D721Med (cell line): ENCODE measurements at regions not wholly inside any gene's neighbourhood (a gene's known extent, or its start where the extent isn't known, plus 50 kb on each side); places are given as distances from the start of the nearest gene placed in this dataset.
"Not testable (repeated sequence)": the region's sequence is repeated elsewhere in the genome, so short reads cannot be mapped to it uniquely, and the experiment has no call there.

Source experiments
- DNase-seq: peaks from one replicate; pipeline ENCODE4 v3.0.0; 2011; ENCODE audit warnings: low spot score; ENCODE audit not compliant: insufficient read length
- FAIRE-seq: peaks from 2 replicates; lab custom pipeline; 2011; peaks lifted over from hg19 to GRCh38; lab: Jason Lieb, UNC
- TF ChIP-seq, protein P1 (sequence below): IDR thresholded peaks from 2 replicates; pipeline ENCODE4 v1.5.1; 2012; ENCODE audit warnings: mild to moderate bottlenecking, control low read depth; ENCODE audit not compliant: insufficient read depth; ENCODE audit errors: missing control alignments

DNA sequence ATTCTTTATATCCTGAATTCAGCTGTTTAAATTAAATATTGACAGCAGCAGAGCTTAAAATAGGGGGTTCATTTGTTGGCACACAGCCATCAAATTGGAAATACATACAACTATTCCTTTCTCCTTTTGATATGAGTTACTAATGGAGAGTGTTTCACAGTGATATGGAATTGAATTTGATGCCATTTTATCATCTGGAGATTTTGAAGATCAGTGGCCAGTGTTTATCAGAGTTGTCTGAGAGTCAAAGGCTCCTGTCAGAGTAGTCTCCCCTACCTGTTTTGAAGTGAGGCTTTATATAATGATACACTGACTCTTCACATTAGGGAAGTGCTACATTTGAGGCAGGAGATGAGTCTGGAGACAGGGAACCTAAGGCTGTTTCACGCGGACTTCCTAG is 1286.3 kb downstream of the TECRL start:
- DNase-seq (no peak), FAIRE-seq (no peak)
- TF ChIP-seq, protein P1, sequence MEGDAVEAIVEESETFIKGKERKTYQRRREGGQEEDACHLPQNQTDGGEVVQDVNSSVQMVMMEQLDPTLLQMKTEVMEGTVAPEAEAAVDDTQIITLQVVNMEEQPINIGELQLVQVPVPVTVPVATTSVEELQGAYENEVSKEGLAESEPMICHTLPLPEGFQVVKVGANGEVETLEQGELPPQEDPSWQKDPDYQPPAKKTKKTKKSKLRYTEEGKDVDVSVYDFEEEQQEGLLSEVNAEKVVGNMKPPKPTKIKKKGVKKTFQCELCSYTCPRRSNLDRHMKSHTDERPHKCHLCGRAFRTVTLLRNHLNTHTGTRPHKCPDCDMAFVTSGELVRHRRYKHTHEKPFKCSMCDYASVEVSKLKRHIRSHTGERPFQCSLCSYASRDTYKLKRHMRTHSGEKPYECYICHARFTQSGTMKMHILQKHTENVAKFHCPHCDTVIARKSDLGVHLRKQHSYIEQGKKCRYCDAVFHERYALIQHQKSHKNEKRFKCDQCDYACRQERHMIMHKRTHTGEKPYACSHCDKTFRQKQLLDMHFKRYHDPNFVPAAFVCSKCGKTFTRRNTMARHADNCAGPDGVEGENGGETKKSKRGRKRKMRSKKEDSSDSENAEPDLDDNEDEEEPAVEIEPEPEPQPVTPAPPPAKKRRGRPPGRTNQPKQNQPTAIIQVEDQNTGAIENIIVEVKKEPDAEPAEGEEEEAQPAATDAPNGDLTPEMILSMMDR: no peak

DNA sequence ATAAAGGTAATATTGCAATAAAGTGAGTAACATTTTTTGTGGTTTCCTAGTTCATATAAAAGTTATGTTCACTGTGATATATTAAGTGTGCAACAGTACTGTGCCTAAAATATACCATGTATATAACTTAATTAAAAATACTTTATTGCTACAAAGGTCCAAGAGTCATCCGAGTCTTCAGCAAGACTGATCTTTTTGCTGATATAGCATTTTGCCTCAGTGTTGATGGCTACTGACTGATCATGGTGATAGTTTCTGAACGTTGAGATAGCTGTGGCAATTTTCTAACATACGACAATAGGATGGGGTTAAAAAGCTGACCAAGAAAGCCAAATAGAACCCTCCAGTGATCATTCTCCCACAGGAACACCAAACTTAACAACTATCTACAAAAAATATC is 1302.7 kb downstream of the TECRL start:
- no peak for FAIRE-seq
- TF ChIP-seq, protein P1: no peak

DNA sequence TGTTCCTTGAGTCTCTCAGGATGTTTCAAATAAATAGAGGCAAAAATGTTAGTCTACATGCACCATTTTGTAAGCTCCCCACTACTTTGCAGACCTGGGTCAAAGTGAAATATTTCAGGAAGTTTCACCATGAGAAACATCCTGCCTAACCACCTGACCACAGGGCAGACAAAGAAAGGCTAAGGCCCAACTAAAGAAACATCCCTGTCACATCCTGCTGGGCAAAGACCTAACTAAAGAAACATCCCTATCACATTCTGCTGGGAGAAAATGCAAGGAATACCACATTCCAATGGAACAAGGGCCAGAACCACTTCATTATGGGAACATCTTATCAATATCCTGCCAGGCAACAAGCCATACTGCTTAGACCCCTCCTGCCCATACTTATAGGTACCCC is 1303.4 kb downstream of the TECRL start:
- FAIRE-seq (no peak), DNase-seq (no peak)
- TF ChIP-seq, protein P1: no peak

More for the DNA sequence above, 1302.7 kb downstream of the TECRL start:
- DNase-seq: no peak

GRCh38 chr4:63090641-63091040 is 1318.6 kb downstream of the TECRL start:
- FAIRE-seq (no peak), DNase-seq (no peak)
- TF ChIP-seq, protein P1: no peak

- DNase-seq: no peak
- no peak for FAIRE-seq
Observed at GRCh38 chr4:63085091-63085490, 1324.2 kb downstream of the TECRL start.

DNA sequence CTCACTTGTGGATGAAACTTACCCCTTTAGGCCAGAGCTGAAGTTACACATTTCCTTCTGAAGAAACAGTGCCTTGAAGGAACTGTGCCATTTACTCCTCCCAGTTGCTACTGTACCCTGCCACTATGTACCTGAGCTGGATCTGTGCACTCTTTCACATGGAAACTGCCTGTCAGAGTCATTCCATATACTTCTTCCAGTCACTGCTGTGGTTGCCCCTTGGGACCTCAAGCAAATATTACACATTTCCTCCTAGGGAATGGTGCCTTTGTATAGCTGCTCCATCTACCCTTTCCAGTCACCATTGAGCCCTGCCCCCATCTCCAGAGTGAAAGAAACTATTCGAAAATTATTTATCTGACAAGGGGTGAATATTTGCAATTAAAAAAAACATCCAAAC is 1328.3 kb downstream of the TECRL start:
- FAIRE-seq: no peak
- DNase-seq: no peak
- TF ChIP-seq, protein P1: no peak

More at GRCh38 chr4:63085091-63085490, 1324.2 kb downstream of the TECRL start:
- TF ChIP-seq, protein P1: no peak

- TF ChIP-seq, protein P1: no peak
- DNase-seq (no peak), FAIRE-seq (no peak)
Observed at GRCh38 chr4:63063760-63064159, 1345.5 kb downstream of the TECRL start.

GRCh38 chr4:63062891-63063290 is 1346.4 kb downstream of the TECRL start:
- not testable (repeated sequence) for FAIRE-seq, DNase-seq
